ENCODE measurements at regions not wholly inside any gene's neighbourhood (a gene's known extent, or its start where the extent isn't known, plus 50 kb on each side); places are given as distances from the start of the nearest gene placed in this dataset.

DNA sequence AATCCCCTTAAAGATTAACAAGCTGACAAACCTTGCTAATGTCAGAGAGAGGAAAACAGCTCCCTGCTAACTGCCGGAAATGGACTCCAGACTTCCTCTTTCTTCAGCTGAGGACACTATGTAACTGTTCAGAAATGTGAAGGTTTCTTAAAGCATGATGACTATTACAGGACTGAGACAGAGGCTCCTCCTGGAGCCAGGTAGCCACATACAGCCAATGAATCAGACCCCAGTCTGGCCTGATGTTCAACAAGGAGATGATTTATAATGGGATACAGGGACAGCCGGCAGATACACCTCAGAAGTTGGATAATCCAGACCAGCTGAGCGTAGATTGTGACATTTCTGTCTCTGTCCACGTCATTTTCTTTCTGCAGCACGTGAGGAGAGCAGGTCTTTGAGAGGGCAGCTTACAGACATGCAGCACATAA, 216.2 kb downstream of the HS3ST3A1 start:
- intact Hi-C loops (cut with micrococcal nuclease) (no loop called here), dilution Hi-C loops (cut with MboI; ENCODE audit: extremely low pct_ligation_motif_present, low sequenced_read_pairs) (no loop called here)
- Histone ChIP-seq H3K27ac (ENCODE audit: insufficient read depth, low read depth, low read length) (no peak overlapping the region), H3K9ac (replicated peaks; ENCODE audit: extremely low read depth, insufficient read depth, low read length) (no peak overlapping the region), H4K20me1 (replicated peaks; ENCODE audit: control insufficient read depth, extremely low read depth, insufficient read depth, low read length) (no peaks in the 10 kb centered on the region), H2AFZ (ENCODE audit: low read depth, low read length) (no peak overlapping the region), H3K9me1 (replicated peaks; ENCODE audit: control insufficient read depth, extremely low read depth, insufficient read depth, low read length) (no peaks in the 10 kb centered on the region), H3K4me3 (replicated peaks in 1 of 3; ENCODE audit: insufficient read depth in 1 of 3, low read depth in 1 of 3, low read length in 3 of 3) (no peak overlapping the region), H3K9me3 (replicated peaks; ENCODE audit: control insufficient read depth, insufficient read depth, low read length) (no peaks in the 10 kb centered on the region), H3K36me3 (ENCODE audit: control insufficient read depth in 2 of 2, extremely low read depth in 1 of 2, insufficient read depth in 2 of 2, low read length in 2 of 2) (no peaks in the 10 kb centered on the region), H3K27me3 (ENCODE audit: control insufficient read depth in 2 of 2, insufficient read depth in 2 of 2, low read length in 2 of 2) (no peaks in the 10 kb centered on the region), H3K79me2 (ENCODE audit: control insufficient read depth, insufficient read depth, low read length) (no peaks in the 10 kb centered on the region), H3K4me1 (ENCODE audit: control insufficient read depth, extremely low read depth, insufficient read depth, low read length) (no peaks in the 10 kb centered on the region), H3K4me2 (ENCODE audit: insufficient read depth, low read length) (no peak overlapping the region)
- FAIRE-seq (no peak), DNase-seq (ENCODE audit: low read depth, low spot score) (no peak)
- ChIA-PET CTCF (no interaction called here), POLR2A (no interaction called here)
- TF ChIP-seq JUN (IDR thresholded peaks at IDR 0.05; ENCODE audit: borderline replicate concordance, insufficient read depth, insufficient read length, low read depth), result no peak
- no peak for TF ChIP-seq FOS (IDR thresholded peaks at IDR 0.05; ENCODE audit: borderline replicate concordance, insufficient read depth, low read length)
- TF ChIP-seq GATA2 (IDR thresholded peaks at IDR 0.05; ENCODE audit: insufficient read depth, insufficient read length, low read depth, low read length), result no peak
- TF ChIP-seq POLR2AphosphoS5 (IDR thresholded peaks at IDR 0.05; ENCODE audit: insufficient read depth, low read depth, low read length), result no peak
- no peak for TF ChIP-seq EZH2 (IDR thresholded peaks at IDR 0.05; ENCODE audit: borderline replicate concordance, low read depth, low read length, severe bottlenecking)
- TF ChIP-seq, protein P1, sequence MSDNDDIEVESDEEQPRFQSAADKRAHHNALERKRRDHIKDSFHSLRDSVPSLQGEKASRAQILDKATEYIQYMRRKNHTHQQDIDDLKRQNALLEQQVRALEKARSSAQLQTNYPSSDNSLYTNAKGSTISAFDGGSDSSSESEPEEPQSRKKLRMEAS (IDR thresholded peaks at IDR 0.05; ENCODE audit: insufficient read depth, insufficient read length), result no peak
- no peak for TF ChIP-seq MYC (IDR thresholded peaks at IDR 0.05; ENCODE audit: low read depth, low read length)
- TF ChIP-seq, protein P2, sequence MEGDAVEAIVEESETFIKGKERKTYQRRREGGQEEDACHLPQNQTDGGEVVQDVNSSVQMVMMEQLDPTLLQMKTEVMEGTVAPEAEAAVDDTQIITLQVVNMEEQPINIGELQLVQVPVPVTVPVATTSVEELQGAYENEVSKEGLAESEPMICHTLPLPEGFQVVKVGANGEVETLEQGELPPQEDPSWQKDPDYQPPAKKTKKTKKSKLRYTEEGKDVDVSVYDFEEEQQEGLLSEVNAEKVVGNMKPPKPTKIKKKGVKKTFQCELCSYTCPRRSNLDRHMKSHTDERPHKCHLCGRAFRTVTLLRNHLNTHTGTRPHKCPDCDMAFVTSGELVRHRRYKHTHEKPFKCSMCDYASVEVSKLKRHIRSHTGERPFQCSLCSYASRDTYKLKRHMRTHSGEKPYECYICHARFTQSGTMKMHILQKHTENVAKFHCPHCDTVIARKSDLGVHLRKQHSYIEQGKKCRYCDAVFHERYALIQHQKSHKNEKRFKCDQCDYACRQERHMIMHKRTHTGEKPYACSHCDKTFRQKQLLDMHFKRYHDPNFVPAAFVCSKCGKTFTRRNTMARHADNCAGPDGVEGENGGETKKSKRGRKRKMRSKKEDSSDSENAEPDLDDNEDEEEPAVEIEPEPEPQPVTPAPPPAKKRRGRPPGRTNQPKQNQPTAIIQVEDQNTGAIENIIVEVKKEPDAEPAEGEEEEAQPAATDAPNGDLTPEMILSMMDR (IDR thresholded peaks at IDR 0.05; ENCODE audit: extremely low read depth in 1 of 2, insufficient read depth in 1 of 2, low read depth in 1 of 2, low read length in 2 of 2), result no peak
- TF ChIP-seq POLR2A (IDR thresholded peaks at IDR 0.05; ENCODE audit: low read depth, low read length), result no peak
- BruUV-seq (replicated peaks), result no TSS peak

Measured in endothelial cell of umbilical vein (primary cell).